ENCODE measurements at regions not wholly inside any gene's neighbourhood (a gene's known extent, or its start where the extent isn't known, plus 50 kb on each side); places are given as distances from the start of the nearest gene placed in this dataset.

- no peak overlapping the region for H3K4me3 ChIP-seq (ENCODE audit: low read length, poor library complexity, severe bottlenecking)
- H3K4me2 ChIP-seq (ENCODE audit: low read depth, low read length, poor library complexity, severe bottlenecking) = no peak overlapping the region
- no peaks in the 10 kb centered on the region for H3K79me2 ChIP-seq (ENCODE audit: insufficient read depth, low read length)
- no peaks in the 10 kb centered on the region for H3K9me2 ChIP-seq (replicated peaks; ENCODE audit: low read depth, low read length)
- H3K9me3 ChIP-seq (ENCODE audit: insufficient read depth, low read depth, low read length) = no peaks in the 10 kb centered on the region
- H4K20me1 ChIP-seq (ENCODE audit: insufficient read depth, low read length, poor library complexity, severe bottlenecking) = no peaks in the 10 kb centered on the region
- no peaks in the 10 kb centered on the region for H3F3A ChIP-seq (ENCODE audit: low read depth)
- no peaks in the 10 kb centered on the region for H3K27me3 ChIP-seq (ENCODE audit: insufficient read depth, low read length, poor library complexity, severe bottlenecking)
- H2AFZ ChIP-seq (ENCODE audit: low read length) = no peak overlapping the region
- H3K36me3 ChIP-seq (ENCODE audit: insufficient read depth, low read length) = no peaks in the 10 kb centered on the region
- no peak overlapping the region for H3K9ac ChIP-seq (ENCODE audit: low read depth, low read length, poor library complexity, severe bottlenecking)
- no peaks in the 10 kb centered on the region for H3K4me1 ChIP-seq (ENCODE audit: insufficient read depth, low read length, poor library complexity, severe bottlenecking)
- TF ChIP-seq CTCF (conservative IDR thresholded peaks at IDR 0.05; ENCODE audit: low read length) (no peak), EZH2phosphoT487 (IDR thresholded peaks at IDR 0.05; ENCODE audit: borderline replicate concordance) (no peak)
These were observed 430.1 kb upstream of the JAG1 start for GRCh38 chr20:11103866-11104265.

GRCh38 chr20:11108102-11108810 is 434.5 kb upstream of the JAG1 start:
- no peak overlapping the region for H2AFZ ChIP-seq (ENCODE audit: low read length)
- no peaks in the 10 kb centered on the region for H3F3A ChIP-seq (ENCODE audit: low read depth)
- no peaks in the 10 kb centered on the region for H3K36me3 ChIP-seq (ENCODE audit: insufficient read depth, low read length)
- H3K4me1 ChIP-seq (ENCODE audit: insufficient read depth, low read length, poor library complexity, severe bottlenecking) = no peaks in the 10 kb centered on the region
- H3K9me2 ChIP-seq (replicated peaks; ENCODE audit: low read depth, low read length) = no peaks in the 10 kb centered on the region
- H4K20me1 ChIP-seq (ENCODE audit: insufficient read depth, low read length, poor library complexity, severe bottlenecking) = no peaks in the 10 kb centered on the region
- no peaks in the 10 kb centered on the region for H3K27me3 ChIP-seq (ENCODE audit: insufficient read depth, low read length, poor library complexity, severe bottlenecking)
- H3K9me3 ChIP-seq (ENCODE audit: insufficient read depth, low read depth, low read length) = no peaks in the 10 kb centered on the region
- no peaks in the 10 kb centered on the region for H3K79me2 ChIP-seq (ENCODE audit: insufficient read depth, low read length)
- H3K4me3 ChIP-seq (ENCODE audit: low read length, poor library complexity, severe bottlenecking) = no peak overlapping the region
- no peak overlapping the region for H3K9ac ChIP-seq (ENCODE audit: low read depth, low read length, poor library complexity, severe bottlenecking)
- no peak for TF ChIP-seq EZH2phosphoT487 (IDR thresholded peaks at IDR 0.05; ENCODE audit: borderline replicate concordance)
- no peak for TF ChIP-seq CTCF (conservative IDR thresholded peaks at IDR 0.05; ENCODE audit: low read length)
- no peak overlapping the region for H3K4me2 ChIP-seq (ENCODE audit: low read depth, low read length, poor library complexity, severe bottlenecking)

- no peak for TF ChIP-seq CTCF (conservative IDR thresholded peaks at IDR 0.05; ENCODE audit: low read length)
- no peak for TF ChIP-seq EZH2phosphoT487 (IDR thresholded peaks at IDR 0.05; ENCODE audit: borderline replicate concordance)
- no peak overlapping the region for H2AFZ ChIP-seq (ENCODE audit: low read length)
- H3K79me2 ChIP-seq (ENCODE audit: insufficient read depth, low read length) = no peaks in the 10 kb centered on the region
- H4K20me1 ChIP-seq (ENCODE audit: insufficient read depth, low read length, poor library complexity, severe bottlenecking) = no peaks in the 10 kb centered on the region
- no peaks in the 10 kb centered on the region for H3K36me3 ChIP-seq (ENCODE audit: insufficient read depth, low read length)
- no peaks in the 10 kb centered on the region for H3K27me3 ChIP-seq (ENCODE audit: insufficient read depth, low read length, poor library complexity, severe bottlenecking)
- no peaks in the 10 kb centered on the region for H3F3A ChIP-seq (ENCODE audit: low read depth)
- H3K9ac ChIP-seq (ENCODE audit: low read depth, low read length, poor library complexity, severe bottlenecking) = no peak overlapping the region
- H3K4me2 ChIP-seq (ENCODE audit: low read depth, low read length, poor library complexity, severe bottlenecking) = no peak overlapping the region
- H3K9me2 ChIP-seq (replicated peaks; ENCODE audit: low read depth, low read length) = no peaks in the 10 kb centered on the region
- no peak overlapping the region for H3K4me3 ChIP-seq (ENCODE audit: low read length, poor library complexity, severe bottlenecking)
- no peaks in the 10 kb centered on the region for H3K9me3 ChIP-seq (ENCODE audit: insufficient read depth, low read depth, low read length)
- no peaks in the 10 kb centered on the region for H3K4me1 ChIP-seq (ENCODE audit: insufficient read depth, low read length, poor library complexity, severe bottlenecking)
These were observed 436.7 kb upstream of the JAG1 start for GRCh38 chr20:11110535-11110934.
